Stomach (tissue), 8 donors: ENCODE measurements at regions not wholly inside any gene's neighbourhood (a gene's known extent, or its start where the extent isn't known, plus 50 kb on each side); places are given as distances from the start of the nearest gene placed in this dataset.
"Not testable (repeated sequence)": the region's sequence is repeated elsewhere in the genome, so short reads cannot be mapped to it uniquely, and the experiment has no call there.

Source experiments
- DNase-seq, 2 donors: peaks; one replicate each; pipeline versions ENCODE4 v3.0.0 to v3.0.0-alpha.2; 2013 to 2019
- H3K27ac ChIP-seq, 5 donors: fragments of 200-600 bp in 4 of 5; sonication (generic) in 4 of 5; one replicate each; pipeline ENCODE4 v1.5.1; 2013 to 2019; ENCODE audit warnings: mild to moderate bottlenecking in 1 of 5, moderate library complexity in 1 of 5
- H3K27me3 ChIP-seq, 3 donors: fragments of 200-600 bp; sonication (generic); one replicate each; pipeline ENCODE4 v1.5.1; 2017 to 2019; ENCODE audit warnings: mixed run types in 1 of 3
- H3K36me3 ChIP-seq, 4 donors: fragments of 200-600 bp; sonication (generic); 1 replicate in 3 of 4; 2 replicates in 1 of 4; pipeline ENCODE4 v1.5.1; 2016 to 2019
- H3K4me1 ChIP-seq, 4 donors: fragments of 200-600 bp; sonication (generic); one replicate each; pipeline ENCODE4 v1.5.1; 2016 to 2019
- H3K4me3 ChIP-seq, 4 donors: fragments of 200-600 bp; sonication (generic) in 3 of 4; one replicate each; pipeline ENCODE4 v1.5.1; 2016 to 2019; ENCODE audit warnings: mild to moderate bottlenecking in 1 of 4
- H3K9me3 ChIP-seq, 4 donors: fragments of 200-600 bp; sonication (generic); one replicate each; pipeline ENCODE4 v1.5.1; 2016 to 2019
- CTCF ChIP-seq, 7 experiments: fragments of 450-650 bp in 4 of 7; fragments of 200-600 bp in 3 of 7; sonication (generic) in 3 of 7; IDR thresholded peaks; one replicate each; pipeline ENCODE4 v1.5.1; 2016 to 2019; ENCODE audit warnings: antibody characterized with exemption in 7 of 7, control low read depth in 2 of 7, mild to moderate bottlenecking in 1 of 7
- EP300 ChIP-seq: sonication (generic); formaldehyde crosslinking; IDR thresholded peaks from one replicate; pipeline ENCODE4 v1.6.1; 2017; ENCODE audit warnings: antibody characterized with exemption
- POLR2A ChIP-seq, 4 donors: fragments of 450-650 bp; IDR thresholded peaks; one replicate each; pipeline ENCODE4 v1.6.1; 2016; ENCODE audit warnings: antibody characterized with exemption in 4 of 4, control low read depth in 2 of 4, mild to moderate bottlenecking in 1 of 4, moderate library complexity in 1 of 4
- POLR2AphosphoS5 ChIP-seq, 3 donors: sonication (generic); formaldehyde crosslinking; IDR thresholded peaks; one replicate each; pipeline ENCODE4 v1.6.1; 2016; ENCODE audit warnings: antibody characterized with exemption in 3 of 3
- WGBS, 5 donors: extraction: QIAGEN DNeasy Blood & Tissue Kit in 3 of 5; methylation state at CpG; one replicate each; pipeline versions ENCODE4 v1.1.5 to v1.1.7; 2013 to 2018; 5-methylcytosine and 5-hydroxymethylcytosine counted together
- intact Hi-C: fragments of 100-400 bp; cut with DNase I; formaldehyde crosslinking; loops from one replicate; pipeline ENCODE4 v1.15.1; 2023; ENCODE audit warnings: low total_unique reads
- donor health status: healthy with polysubstance abuse.
- donor health status: Bipolar disorder and iron deficiency.
- donor health status: healthy.

DNA sequence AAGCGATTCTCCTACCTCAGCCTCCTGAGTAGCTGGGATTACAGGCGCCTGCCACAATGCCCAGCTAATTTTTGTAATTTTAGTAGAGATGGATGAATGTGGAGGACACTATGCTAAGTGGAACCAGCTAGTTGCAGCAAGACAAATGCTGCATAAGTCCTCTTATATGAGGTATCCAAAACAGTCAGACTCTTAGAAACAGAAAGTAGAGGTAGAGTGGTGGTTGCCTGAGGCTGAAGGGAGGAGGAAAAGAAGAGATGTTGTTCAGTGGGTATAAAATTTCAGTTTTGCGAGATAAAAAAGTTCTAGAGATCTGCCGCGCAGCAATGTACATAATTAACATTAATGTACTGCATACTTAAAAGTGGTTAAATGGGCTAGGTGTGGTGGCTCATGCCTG, 145.3 kb upstream of the SPRED2 start:
- no peak overlapping the region for H3K4me3 ChIP-seq
- DNase-seq, result no peak
- WGBS, 5 donors, result 92 to 96% (median 94%) methylated on average over 5 of the region's 5 CpGs
- no peak overlapping the region for H3K27ac ChIP-seq
- H3K27me3 ChIP-seq, result no peaks in the 10 kb centered on the region
- no peaks in the 10 kb centered on the region for H3K9me3 ChIP-seq
- TF ChIP-seq POLR2AphosphoS5 (IDR thresholded peaks at IDR 0.05), result no peak
- no peaks in the 10 kb centered on the region for H3K36me3 ChIP-seq
- intact Hi-C loops, result no loop called here
- H3K4me1 ChIP-seq, result peaks cover 0 to 12% (median 2%) of the 10 kb centered on the region in 4 donors

DNA sequence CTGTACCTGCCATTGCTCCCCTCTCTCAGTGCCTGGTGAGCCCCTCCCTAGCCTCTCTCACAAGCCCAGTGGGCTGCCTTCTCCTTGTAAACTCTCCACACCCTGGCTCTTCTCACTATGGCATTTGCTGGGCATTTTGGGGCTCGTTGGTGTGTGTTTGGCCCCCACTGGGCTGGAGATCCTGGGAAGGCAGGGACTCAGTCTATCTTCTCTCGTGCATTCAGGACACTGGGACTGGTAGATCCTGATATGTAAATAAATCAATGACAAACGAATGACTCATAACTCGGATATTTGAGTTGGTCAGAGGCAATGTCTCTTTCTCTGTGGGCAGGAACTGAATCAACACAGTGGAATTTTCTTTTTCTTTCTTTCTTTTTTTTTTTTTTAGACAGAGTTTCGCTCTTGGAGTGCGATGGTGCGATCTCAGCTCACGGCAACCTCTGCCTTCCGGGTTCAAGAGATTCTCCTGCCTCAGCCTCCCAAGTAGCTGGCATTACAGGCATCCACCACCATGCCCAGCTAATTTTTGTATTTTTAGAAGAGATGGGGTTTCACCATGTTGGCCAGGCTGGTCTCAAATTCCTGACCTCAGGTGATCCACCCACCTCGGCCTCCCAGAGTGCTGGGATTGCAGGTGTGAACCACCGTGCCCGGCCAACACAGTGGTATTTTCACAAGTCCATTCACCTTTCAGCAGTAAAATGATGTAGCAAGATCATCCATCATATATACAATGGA, 144.6 kb upstream of the SPRED2 start:
- peak in 1 of 2 donors; percentile 14 for DNase-seq
- TF ChIP-seq POLR2AphosphoS5 (IDR thresholded peaks at IDR 0.05), result peak in 1 of 3 donors; percentile 26
- TF ChIP-seq CTCF (IDR thresholded peaks at IDR 0.05), result no peak
- Histone ChIP-seq H3K4me1 (peaks cover 0 to 12% (median 2%) of the 10 kb centered on the region in 4 donors), H3K27me3 (no peaks in the 10 kb centered on the region), H3K27ac (peak overlapping the region in 1 of 5 donors; percentile 27), H3K4me3 (no peak overlapping the region), H3K9me3 (no peaks in the 10 kb centered on the region), H3K36me3 (no peaks in the 10 kb centered on the region)
- 35 to 47% (median 45%) methylated on average over 12 of the region's 12 CpGs for WGBS, 5 donors
- intact Hi-C loops, result no loop called here

- H3K27me3 ChIP-seq, result no peaks in the 10 kb centered on the region
- peak overlapping the region in 1 of 5 donors; percentile 24 for H3K27ac ChIP-seq
- intact Hi-C loops, result no loop called here
- no peaks in the 10 kb centered on the region for H3K9me3 ChIP-seq
- no peaks in the 10 kb centered on the region for H3K36me3 ChIP-seq
- 57 to 81% (median 64%) methylated on average over 1 of the region's 1 CpG for WGBS, 5 donors
- no peak overlapping the region for H3K4me3 ChIP-seq
- no peak for DNase-seq
- peaks cover 0 to 12% (median 2%) of the 10 kb centered on the region in 4 donors for H3K4me1 ChIP-seq
- TF ChIP-seq POLR2A (IDR thresholded peaks at IDR 0.05) (no peak), EP300 (no peak), CTCF (IDR thresholded peaks at IDR 0.05) (no peak), POLR2AphosphoS5 (IDR thresholded peaks at IDR 0.05) (no peak)
Observed at GRCh38 chr2:65576278-65576677, 143.9 kb upstream of the SPRED2 start.

DNA sequence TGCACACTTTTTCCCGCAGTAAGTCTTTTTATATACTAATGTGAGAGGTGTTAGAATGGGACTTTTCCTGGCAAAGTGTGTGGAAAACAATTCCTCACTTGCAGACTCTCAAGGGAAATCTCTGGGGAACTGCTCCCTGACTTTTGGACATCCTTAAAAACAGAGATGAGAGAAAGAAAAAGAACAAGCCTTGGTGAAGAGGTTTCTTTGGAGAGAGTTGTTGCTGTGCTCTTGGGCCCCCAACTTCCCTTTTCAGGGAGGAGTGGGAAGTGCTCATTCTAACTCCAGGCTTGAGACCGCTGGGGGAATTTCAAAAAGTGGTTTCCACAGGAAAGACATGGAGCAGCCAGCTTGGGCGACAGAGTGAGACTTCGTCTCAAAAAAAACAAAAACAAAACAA, 142.6 kb upstream of the SPRED2 start:
- no peaks in the 10 kb centered on the region for H3K36me3 ChIP-seq
- WGBS, 5 donors, result 54 to 62% (median 57%) methylated on average over 4 of the region's 4 CpGs
- H3K4me1 ChIP-seq, result peaks cover 0 to 12% (median 2%) of the 10 kb centered on the region in 4 donors
- H3K9me3 ChIP-seq, result no peaks in the 10 kb centered on the region
- TF ChIP-seq EP300 (no peak), POLR2A (IDR thresholded peaks at IDR 0.05) (no peak), CTCF (IDR thresholded peaks at IDR 0.05) (no peak), POLR2AphosphoS5 (IDR thresholded peaks at IDR 0.05) (no peak)
- intact Hi-C loops, result no loop called here
- no peaks in the 10 kb centered on the region for H3K27me3 ChIP-seq
- peak in 1 of 2 donors; percentile 17 for DNase-seq
- no peak overlapping the region for H3K4me3 ChIP-seq
- peak overlapping the region in 2 of 5 donors; percentile 2 to 13 for H3K27ac ChIP-seq

DNA sequence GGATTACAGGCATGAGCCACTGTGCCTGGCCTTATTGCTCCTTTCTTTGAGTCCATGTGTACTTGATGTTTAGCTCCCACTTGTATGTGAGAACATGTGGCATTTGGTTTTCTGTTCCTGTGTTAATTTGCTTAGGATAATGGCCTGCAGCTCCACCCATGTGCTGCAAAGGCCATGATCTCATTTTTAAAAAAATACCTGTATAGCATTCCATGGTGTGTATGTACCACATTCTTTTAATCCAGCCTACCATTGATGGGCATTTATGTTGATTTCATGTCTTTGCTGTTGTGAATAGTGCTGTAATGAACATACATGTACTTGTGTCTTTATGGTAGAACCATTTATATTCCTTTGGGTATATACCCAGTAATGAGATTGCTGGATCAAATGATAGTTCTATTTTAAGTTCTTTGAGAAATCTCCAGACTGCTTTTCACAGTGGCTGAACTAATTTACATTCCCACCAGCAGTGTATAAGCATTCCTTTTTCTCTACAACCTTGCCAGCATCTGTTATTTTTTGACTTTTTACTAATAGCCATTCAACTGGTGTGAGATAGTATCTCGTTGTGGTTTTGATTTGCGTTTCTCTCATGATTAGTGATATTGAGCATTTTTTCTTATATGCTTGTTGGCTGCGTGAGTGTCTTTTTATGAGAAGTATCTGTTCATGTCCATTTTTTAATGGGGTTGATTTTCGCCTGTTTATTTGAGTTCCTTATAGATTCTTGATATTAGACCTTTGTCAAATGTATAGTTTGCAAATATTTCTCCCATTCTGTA, 136.4 kb upstream of the SPRED2 start:
- H3K4me1 ChIP-seq, H3K9me3 ChIP-seq, H3K27me3 ChIP-seq, H3K4me3 ChIP-seq, DNase-seq, H3K27ac ChIP-seq, intact Hi-C loops, H3K36me3 ChIP-seq: not testable (repeated sequence)
- WGBS, 5 donors, result 68 to 81% (median 70%) methylated on average over 4 of the region's 4 CpGs
